GM18868 (cell line): ENCODE measurements at regions not wholly inside any gene's neighbourhood (a gene's known extent, or its start where the extent isn't known, plus 50 kb on each side); places are given as distances from the start of the nearest gene placed in this dataset.
A peak's percentile ranks its signal among the peaks of the same experiment; 100 is the strongest.

ENCODE experiments used
- ATAC-seq: cut with Tn5 transposase; IDR thresholded peaks from one replicate; pipeline ENCODE4 v1.9.1; 2021; ENCODE audit warnings: mild to moderate bottlenecking, moderate library complexity; ENCODE audit not compliant: unreplicated experiment

DNA sequence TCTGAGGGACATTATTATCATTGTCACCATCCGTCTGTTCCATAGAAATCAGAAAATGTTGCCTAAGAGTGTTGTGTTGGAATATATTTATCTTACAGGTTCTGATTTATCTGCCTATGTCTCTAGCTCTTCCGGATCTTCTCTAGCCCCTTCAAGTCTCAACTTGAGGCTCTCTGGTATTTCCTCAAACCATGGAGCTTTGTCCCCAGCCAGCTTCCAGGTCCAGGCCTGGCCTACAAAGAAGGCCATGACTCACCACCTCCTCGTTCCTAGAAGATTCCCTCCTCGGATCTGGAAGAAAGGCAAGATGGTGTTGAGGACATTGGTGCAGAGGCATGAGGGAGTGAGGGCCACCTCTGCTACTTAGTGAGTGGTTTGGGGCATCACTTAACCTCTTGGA lies 122.1 kb upstream of the TRIB2 start:
- no peak for ATAC-seq

DNA sequence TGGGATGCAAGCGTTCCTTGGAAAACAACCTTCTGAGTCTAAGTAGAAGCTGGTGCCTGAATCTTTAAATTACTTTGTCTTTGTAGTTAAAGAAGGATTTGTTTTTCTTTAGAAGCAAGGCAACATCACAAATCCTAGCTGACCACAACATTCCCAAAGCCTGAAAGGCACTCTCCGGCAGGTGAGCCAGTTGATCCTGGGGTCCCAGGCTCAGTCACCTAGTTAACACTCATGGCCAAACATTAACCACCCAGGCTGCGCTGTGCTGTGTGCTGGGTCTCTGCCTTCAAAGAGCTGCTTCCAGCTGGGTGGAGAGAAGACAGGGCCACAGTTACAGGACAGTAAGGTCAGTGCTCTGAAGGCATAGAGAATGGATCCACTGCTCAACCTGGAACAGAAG lies 120.0 kb upstream of the TRIB2 start:
- no peak for ATAC-seq

GRCh38 chr2:12597610-12598009 lies 119.1 kb upstream of the TRIB2 start:
- no peak for ATAC-seq

GRCh38 chr2:12602661-12603060 lies 114.1 kb upstream of the TRIB2 start:
- ATAC-seq, result no peak

DNA sequence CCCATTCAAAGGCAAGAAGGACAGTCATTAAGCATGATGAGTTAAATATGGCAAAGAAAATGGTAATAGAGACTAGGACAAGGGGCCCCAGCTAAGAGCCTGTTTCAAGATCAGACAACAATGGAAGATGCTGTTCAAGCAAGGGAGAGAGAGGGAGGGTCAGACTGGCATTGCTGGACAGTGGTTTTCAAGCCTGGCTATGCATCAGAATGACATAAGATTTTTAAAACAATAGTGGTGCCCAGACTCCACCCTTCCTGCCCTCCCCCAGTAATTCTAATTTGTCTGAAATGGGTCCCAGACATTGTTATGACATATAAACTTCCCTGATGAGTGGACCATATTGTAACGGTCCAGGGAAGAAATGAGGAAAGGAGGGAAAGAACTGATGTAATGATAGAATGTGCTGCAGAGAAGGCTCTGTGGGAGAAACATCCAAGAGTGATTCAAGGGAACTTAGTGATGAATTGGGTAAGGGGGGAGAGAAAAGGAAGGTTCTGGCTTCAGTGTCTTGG lies 112.9 kb upstream of the TRIB2 start:
- no peak for ATAC-seq

DNA sequence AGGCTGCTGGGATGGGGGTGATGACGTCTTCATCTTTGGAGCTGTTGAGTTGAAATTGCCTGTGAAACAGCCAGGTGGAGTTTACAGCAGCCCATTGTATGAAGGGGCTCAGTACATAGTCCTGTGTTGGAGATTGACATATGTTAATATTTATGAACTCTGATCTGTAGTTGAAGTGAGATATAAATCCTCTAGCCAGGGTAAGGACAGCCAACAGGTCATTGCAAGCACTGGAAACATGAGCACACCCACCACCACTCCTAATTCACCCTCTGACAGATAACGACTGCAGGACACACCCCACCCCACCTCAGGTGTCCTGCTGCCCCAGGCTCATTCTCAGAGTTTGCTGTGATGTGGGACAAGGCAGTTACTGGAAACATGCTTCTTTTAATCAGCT lies 112.4 kb upstream of the TRIB2 start:
- ATAC-seq, result no peak

GRCh38 chr2:12605366-12605765 lies 111.4 kb upstream of the TRIB2 start:
- no peak for ATAC-seq

GRCh38 chr2:12605936-12606335 lies 110.8 kb upstream of the TRIB2 start:
- ATAC-seq, result no peak

- ATAC-seq, result no peak
Measured at GRCh38 chr2:12606472-12607000, 110.2 kb upstream of the TRIB2 start.

GRCh38 chr2:12607971-12608370 lies 108.8 kb upstream of the TRIB2 start:
- ATAC-seq, result no peak

GRCh38 chr2:12610314-12610713 lies 106.4 kb upstream of the TRIB2 start:
- no peak for ATAC-seq

DNA sequence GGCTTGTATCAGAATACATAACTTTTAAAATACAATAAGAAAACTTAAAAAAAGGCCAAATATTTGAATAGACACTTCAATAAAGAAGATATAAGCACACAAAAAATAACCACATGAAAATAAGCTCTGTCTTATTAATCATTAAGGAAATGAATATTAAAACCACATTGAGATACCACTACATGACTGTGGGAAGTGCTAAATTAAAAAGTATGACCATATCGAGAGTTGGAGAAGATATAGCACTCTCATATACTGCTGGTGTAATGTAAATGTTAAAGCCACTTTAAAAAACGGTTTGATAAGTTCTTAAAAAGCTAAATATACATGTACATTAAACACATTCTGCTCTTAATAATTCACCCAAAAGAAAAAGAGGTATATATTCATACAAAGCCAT lies 104.6 kb upstream of the TRIB2 start:
- no peak for ATAC-seq

DNA sequence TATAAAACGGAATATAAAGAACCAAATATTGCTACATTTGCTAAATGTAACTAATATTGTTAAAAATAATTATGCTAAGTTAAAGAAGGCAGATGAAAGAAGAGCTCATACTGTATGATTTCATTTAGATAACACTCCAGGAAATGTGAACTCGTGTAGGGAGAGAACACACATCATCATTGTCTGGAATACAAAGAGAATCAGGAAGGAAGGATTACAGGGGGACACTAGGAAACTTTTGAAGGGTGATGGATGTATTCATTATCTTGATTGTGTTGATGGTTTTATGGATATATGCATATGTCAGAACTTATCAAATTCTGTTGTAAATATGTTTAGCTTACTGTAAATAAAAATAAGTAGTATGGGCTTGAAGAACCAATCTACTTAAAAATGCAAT lies 104.1 kb upstream of the TRIB2 start:
- no peak for ATAC-seq

DNA sequence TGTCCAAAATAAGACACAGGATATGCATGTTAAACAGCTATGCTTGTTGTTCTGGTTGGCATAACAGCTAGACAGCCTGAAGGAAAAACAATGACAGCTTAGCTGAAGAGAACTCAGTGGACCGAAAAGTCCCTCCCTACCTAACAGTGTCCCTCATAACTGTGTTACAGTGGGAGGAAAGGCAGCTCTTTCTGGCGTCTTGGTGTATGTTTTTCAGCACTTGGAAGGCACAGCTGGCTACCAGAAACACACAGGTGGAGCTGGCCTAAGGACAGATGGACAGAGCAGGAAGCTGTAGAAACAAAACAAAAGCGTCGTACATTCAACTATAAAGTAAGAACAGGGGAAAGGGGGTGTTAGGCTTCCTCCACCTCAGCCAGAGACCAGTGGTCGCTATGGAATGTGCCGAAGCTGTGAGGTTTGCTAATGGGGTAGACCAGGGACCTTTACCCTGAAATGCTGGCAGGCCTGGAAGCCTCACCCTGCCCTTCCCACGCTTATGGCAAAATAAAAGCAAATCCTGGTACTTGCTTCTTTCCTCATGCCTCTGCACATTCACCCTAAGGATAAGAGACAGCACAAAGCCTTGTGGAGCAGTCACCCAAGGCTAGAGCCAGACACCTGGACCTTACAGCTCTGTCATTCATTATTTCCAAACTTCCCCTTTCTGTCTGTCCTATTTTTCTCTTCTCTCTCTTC lies 103.5 kb upstream of the TRIB2 start:
- ATAC-seq, result peak; percentile 71

DNA sequence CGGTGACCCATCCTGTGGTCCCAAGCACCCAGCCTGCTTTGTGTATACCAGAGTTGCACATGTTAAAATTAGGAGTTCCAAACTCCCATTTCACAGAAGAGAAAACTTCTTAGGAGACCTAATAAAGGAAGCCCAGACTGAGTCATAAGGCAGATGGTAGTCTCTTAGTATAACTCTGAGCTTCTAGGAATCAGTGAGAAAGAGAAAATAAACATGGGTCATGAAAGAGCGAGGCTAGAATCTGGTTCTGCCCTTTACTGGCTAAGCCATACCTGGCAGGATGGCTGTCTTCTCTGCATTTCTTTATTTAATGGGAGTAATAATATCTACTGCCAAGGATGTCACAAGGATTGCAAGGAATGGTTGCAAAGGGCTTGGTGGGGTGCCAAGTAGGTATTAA lies 101.2 kb upstream of the TRIB2 start:
- ATAC-seq, result no peak

- no peak for ATAC-seq
Measured at GRCh38 chr2:12616456-12617156, 100.1 kb upstream of the TRIB2 start.

DNA sequence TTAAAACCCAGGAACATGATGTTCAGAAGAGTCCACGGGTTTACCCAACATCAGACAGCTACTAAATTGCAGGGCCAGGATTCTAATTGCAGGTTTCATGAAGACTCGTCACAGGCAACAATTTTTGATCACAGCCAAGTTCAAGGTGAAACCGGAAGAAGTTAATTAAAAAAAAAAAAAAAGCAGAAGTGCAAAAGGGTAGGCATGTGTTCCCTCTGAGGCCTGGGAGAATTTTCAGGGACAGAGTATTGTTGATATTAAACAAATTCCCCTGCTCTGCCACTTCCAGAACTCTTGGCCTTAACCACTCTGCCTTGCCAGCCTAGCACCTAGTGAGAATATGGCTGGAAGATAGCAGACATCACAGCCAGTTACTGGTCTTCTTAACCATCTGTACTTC lies 99.4 kb upstream of the TRIB2 start:
- no peak for ATAC-seq

DNA sequence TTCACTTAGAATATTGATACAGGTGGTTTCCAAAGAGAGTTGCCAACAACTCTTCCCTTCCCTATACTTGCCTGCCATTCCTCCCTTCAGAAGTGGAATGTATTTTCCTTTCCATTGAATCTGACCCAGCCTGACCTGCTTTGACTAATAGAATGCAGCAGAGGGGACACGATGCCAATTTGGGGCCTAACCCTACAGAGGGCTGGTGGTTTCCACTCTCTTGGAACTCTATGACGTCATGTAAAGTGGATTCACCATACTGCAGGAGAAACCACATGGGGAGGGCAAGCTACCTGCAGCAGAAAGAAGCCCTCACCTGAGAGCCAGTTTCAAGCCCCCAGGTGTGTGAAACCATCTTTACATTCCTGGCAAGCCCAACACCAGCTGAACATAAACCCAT lies 98.9 kb upstream of the TRIB2 start:
- ATAC-seq, result no peak

- no peak for ATAC-seq
Measured at GRCh38 chr2:12618576-12618975, 98.2 kb upstream of the TRIB2 start.

GRCh38 chr2:12619975-12620374 lies 96.8 kb upstream of the TRIB2 start:
- ATAC-seq, result no peak

DNA sequence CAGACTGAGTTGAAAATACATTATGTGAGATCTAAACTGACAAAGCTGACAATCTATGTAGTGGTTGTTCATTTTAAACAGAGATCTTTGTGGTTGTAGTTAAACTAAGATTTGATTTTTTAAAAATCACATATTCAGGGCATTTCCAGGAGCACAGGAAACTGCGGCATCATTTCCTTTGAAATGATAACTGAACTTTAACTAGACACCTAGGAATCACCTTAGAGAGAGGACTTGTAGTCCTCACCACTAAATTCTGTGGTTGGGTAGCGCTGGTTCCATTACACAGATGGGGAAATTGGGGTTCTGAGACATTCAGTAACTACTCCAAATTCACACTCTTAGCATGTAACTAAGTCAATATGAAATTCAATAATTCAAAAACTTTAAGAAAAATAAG lies 96.0 kb upstream of the TRIB2 start:
- no peak for ATAC-seq

- ATAC-seq, result no peak
Measured at GRCh38 chr2:12623051-12623450, 93.7 kb upstream of the TRIB2 start.
